ENCODE measurements at regions not wholly inside any gene's neighbourhood (a gene's known extent, or its start where the extent isn't known, plus 50 kb on each side); places are given as distances from the start of the nearest gene placed in this dataset.

- TF ChIP-seq, protein P1, sequence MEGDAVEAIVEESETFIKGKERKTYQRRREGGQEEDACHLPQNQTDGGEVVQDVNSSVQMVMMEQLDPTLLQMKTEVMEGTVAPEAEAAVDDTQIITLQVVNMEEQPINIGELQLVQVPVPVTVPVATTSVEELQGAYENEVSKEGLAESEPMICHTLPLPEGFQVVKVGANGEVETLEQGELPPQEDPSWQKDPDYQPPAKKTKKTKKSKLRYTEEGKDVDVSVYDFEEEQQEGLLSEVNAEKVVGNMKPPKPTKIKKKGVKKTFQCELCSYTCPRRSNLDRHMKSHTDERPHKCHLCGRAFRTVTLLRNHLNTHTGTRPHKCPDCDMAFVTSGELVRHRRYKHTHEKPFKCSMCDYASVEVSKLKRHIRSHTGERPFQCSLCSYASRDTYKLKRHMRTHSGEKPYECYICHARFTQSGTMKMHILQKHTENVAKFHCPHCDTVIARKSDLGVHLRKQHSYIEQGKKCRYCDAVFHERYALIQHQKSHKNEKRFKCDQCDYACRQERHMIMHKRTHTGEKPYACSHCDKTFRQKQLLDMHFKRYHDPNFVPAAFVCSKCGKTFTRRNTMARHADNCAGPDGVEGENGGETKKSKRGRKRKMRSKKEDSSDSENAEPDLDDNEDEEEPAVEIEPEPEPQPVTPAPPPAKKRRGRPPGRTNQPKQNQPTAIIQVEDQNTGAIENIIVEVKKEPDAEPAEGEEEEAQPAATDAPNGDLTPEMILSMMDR (conservative IDR thresholded peaks at IDR 0.05) = no peak
- no peak for TF ChIP-seq EZH2 (IDR thresholded peaks at IDR 0.05; ENCODE audit: low read depth)
These were observed 59.9 kb upstream of the DIRAS2 start for GRCh38 chr9:90702441-90702955.
